Keratinocyte (primary cell): ENCODE measurements at regions not wholly inside any gene's neighbourhood (a gene's known extent, or its start where the extent isn't known, plus 50 kb on each side); places are given as distances from the start of the nearest gene placed in this dataset.

Experiments used
- DNase-seq: peaks from one replicate; pipeline ENCODE4 v3.0.0-alpha.2; 2011; ENCODE audit warnings: low read depth, missing footprints, low spot score
- FAIRE-seq: peaks from 2 replicates; lab custom pipeline; 2011; peaks lifted over from hg19 to GRCh38; lab: Jason Lieb, UNC
- H2AFZ ChIP-seq: 2 replicates; pipeline ENCODE4 v1.6.0; 2012; ENCODE audit warnings: low read length, control low read depth, inconsistent platforms; ENCODE audit not compliant: control insufficient read depth
- H3K27ac ChIP-seq: 2 replicates; pipeline ENCODE4 v1.5.1; 2011; ENCODE audit warnings: low read length; ENCODE audit not compliant: control insufficient read depth, insufficient read depth
- H3K27me3 ChIP-seq: 3 replicates; pipeline ENCODE4 v1.6.0; 2011; ENCODE audit warnings: low read length; ENCODE audit not compliant: control insufficient read depth, insufficient read depth; ENCODE audit errors: extremely low read depth
- H3K36me3 ChIP-seq, 2 experiments: 2 replicates in 1 of 2; 3 replicates in 1 of 2; pipeline ENCODE4 v1.5.1; 2011; ENCODE audit warnings: low read length in 2 of 2, mild to moderate bottlenecking in 1 of 2; ENCODE audit not compliant: control insufficient read depth in 2 of 2, insufficient read depth in 2 of 2; ENCODE audit errors: extremely low read depth in 1 of 2
- H3K4me1 ChIP-seq: 3 replicates; pipeline ENCODE4 v1.5.1; 2011; ENCODE audit warnings: low read length; ENCODE audit not compliant: control insufficient read depth, insufficient read depth; ENCODE audit errors: extremely low read depth
- H3K4me2 ChIP-seq: 3 replicates; pipeline ENCODE4 v1.6.0; 2011; ENCODE audit warnings: low read depth, low read length; ENCODE audit not compliant: control insufficient read depth, insufficient read depth; ENCODE audit errors: extremely low read depth
- H3K4me3 ChIP-seq, 3 experiments: fragments of 200-600 bp in 1 of 3; sonication (generic) in 1 of 3; 2 replicates in 2 of 3; 3 replicates in 1 of 3; pipeline ENCODE4 v1.5.1; 2011 to 2016; ENCODE audit warnings: low read length in 3 of 3, mild to moderate bottlenecking in 3 of 3, control low read depth in 2 of 3, inconsistent platforms in 1 of 3, low read depth in 1 of 3, mixed read lengths in 1 of 3, mixed run types in 1 of 3, moderate library complexity in 1 of 3; ENCODE audit not compliant: control insufficient read depth in 2 of 3, insufficient read depth in 2 of 3; ENCODE audit errors: extremely low read depth in 1 of 3
- H3K79me2 ChIP-seq: 2 replicates; pipeline ENCODE4 v1.6.0; 2012; ENCODE audit warnings: low read length; ENCODE audit not compliant: control insufficient read depth, insufficient read depth
- H3K9ac ChIP-seq: 3 replicates; pipeline ENCODE4 v1.6.0; 2011; ENCODE audit warnings: low read length; ENCODE audit not compliant: control insufficient read depth, insufficient read depth; ENCODE audit errors: extremely low read depth
- H3K9me1 ChIP-seq: 3 replicates; pipeline ENCODE4 v1.6.0; 2011; ENCODE audit warnings: low read length; ENCODE audit not compliant: control insufficient read depth, insufficient read depth; ENCODE audit errors: extremely low read depth
- H3K9me3 ChIP-seq: 2 replicates; pipeline ENCODE4 v1.5.1; 2012; ENCODE audit warnings: low read depth, low read length; ENCODE audit not compliant: control insufficient read depth
- H4K20me1 ChIP-seq: 3 replicates; pipeline ENCODE4 v1.6.0; 2011; ENCODE audit warnings: low read length; ENCODE audit not compliant: control insufficient read depth, insufficient read depth; ENCODE audit errors: extremely low read depth
- CTCF ChIP-seq, 3 experiments: IDR thresholded peaks in 1 of 3; conservative IDR thresholded peaks in 1 of 3; optimal IDR thresholded peaks in 1 of 3; 2 replicates in 2 of 3; 3 replicates in 1 of 3; pipeline versions ENCODE3 to v1.5.1; 2011; ENCODE audit warnings: low read length in 3 of 3, mild to moderate bottlenecking in 3 of 3, moderate library complexity in 2 of 3, control low read depth in 1 of 3, inconsistent platforms in 1 of 3; ENCODE audit not compliant: insufficient read depth in 2 of 3; ENCODE audit errors: extremely low read depth in 1 of 3
- EZH2 ChIP-seq: IDR thresholded peaks from one replicate; pipeline ENCODE4 v1.6.1; 2012; ENCODE audit warnings: inconsistent platforms, mild to moderate bottlenecking, low read length, moderate library complexity
- dilution Hi-C: fragments of 300-500 bp; cut with MboI; formaldehyde crosslinking; loops from one replicate; pipeline ENCODE4 v1.7.0; 2020; ENCODE audit warnings: low sequenced_read_pairs; ENCODE audit not compliant: extremely low pct_ligation_motif_present

GRCh38 chr17:14596224-14596623 lies 295.3 kb downstream of the HS3ST3B1 start:
- Histone ChIP-seq H3K36me3 (no peaks in the 10 kb centered on the region), H3K4me2 (no peak overlapping the region), H3K27me3 (no peaks in the 10 kb centered on the region), H3K4me3 (no peak overlapping the region), H3K27ac (no peak overlapping the region), H3K79me2 (no peaks in the 10 kb centered on the region), H3K9me1 (no peaks in the 10 kb centered on the region), H3K9me3 (no peaks in the 10 kb centered on the region), H3K4me1 (no peaks in the 10 kb centered on the region), H2AFZ (no peak overlapping the region), H4K20me1 (no peaks in the 10 kb centered on the region), H3K9ac (no peak overlapping the region)
- FAIRE-seq (no peak), DNase-seq (no peak)
- dilution Hi-C loops = no loop called here
- TF ChIP-seq EZH2 = no peak

GRCh38 chr17:14595656-14596055 lies 294.8 kb downstream of the HS3ST3B1 start:
- no peak overlapping the region for H3K27ac ChIP-seq
- H3K4me1 ChIP-seq = no peaks in the 10 kb centered on the region
- no peak for DNase-seq
- H3K36me3 ChIP-seq = no peaks in the 10 kb centered on the region
- H3K9ac ChIP-seq = no peak overlapping the region
- no peak overlapping the region for H3K4me3 ChIP-seq
- no peaks in the 10 kb centered on the region for H3K79me2 ChIP-seq
- no peaks in the 10 kb centered on the region for H3K9me3 ChIP-seq
- no peak for FAIRE-seq
- H3K27me3 ChIP-seq = no peaks in the 10 kb centered on the region
- dilution Hi-C loops = no loop called here
- H4K20me1 ChIP-seq = no peaks in the 10 kb centered on the region
- H3K4me2 ChIP-seq = no peak overlapping the region
- TF ChIP-seq EZH2 (no peak), CTCF (optimal IDR thresholded peaks at IDR 0.05 in 1 of 3, IDR thresholded peaks at IDR 0.05 in 1 of 3, conservative IDR thresholded peaks at IDR 0.05 in 1 of 3; ENCODE audit: extremely low read depth in 1 of 3, insufficient read depth in 2 of 3, low read length in 3 of 3) (no peak)
- H3K9me1 ChIP-seq = no peaks in the 10 kb centered on the region
- H2AFZ ChIP-seq = no peak overlapping the region

- no peaks in the 10 kb centered on the region for H3K9me1 ChIP-seq
- no peaks in the 10 kb centered on the region for H3K9me3 ChIP-seq
- H4K20me1 ChIP-seq = no peaks in the 10 kb centered on the region
- no peak overlapping the region for H3K27ac ChIP-seq
- no peak overlapping the region for H3K4me3 ChIP-seq
- H3K79me2 ChIP-seq = no peaks in the 10 kb centered on the region
- no peaks in the 10 kb centered on the region for H3K27me3 ChIP-seq
- no peaks in the 10 kb centered on the region for H3K4me1 ChIP-seq
- no peaks in the 10 kb centered on the region for H3K36me3 ChIP-seq
- FAIRE-seq (no peak), DNase-seq (no peak)
- dilution Hi-C loops = no loop called here
- no peak overlapping the region for H2AFZ ChIP-seq
- H3K4me2 ChIP-seq = no peak overlapping the region
- TF ChIP-seq CTCF (optimal IDR thresholded peaks at IDR 0.05 in 1 of 3, IDR thresholded peaks at IDR 0.05 in 1 of 3, conservative IDR thresholded peaks at IDR 0.05 in 1 of 3; ENCODE audit: extremely low read depth in 1 of 3, insufficient read depth in 2 of 3, low read length in 3 of 3) (no peak), EZH2 (no peak)
- no peak overlapping the region for H3K9ac ChIP-seq
These were observed 293.8 kb downstream of the HS3ST3B1 start for GRCh38 chr17:14594690-14595089.
